GM06990 (cell line): ENCODE measurements at regions not wholly inside any gene's neighbourhood (a gene's known extent, or its start where the extent isn't known, plus 50 kb on each side); places are given as distances from the start of the nearest gene placed in this dataset.

Source experiments
- DNase-seq: peaks from one replicate; pipeline ENCODE4 v3.0.0-alpha.2; 2011; ENCODE audit not compliant: insufficient read length; ENCODE audit errors: extremely low read depth
- H3K27me3 ChIP-seq: replicated peaks from 2 replicates; pipeline ENCODE4 v1.6.0; 2011; ENCODE audit warnings: low read length; ENCODE audit not compliant: control insufficient read depth, insufficient read depth
- H3K36me3 ChIP-seq: 2 replicates; pipeline ENCODE4 v1.5.1; 2011; ENCODE audit warnings: low read length; ENCODE audit not compliant: control insufficient read depth, insufficient read depth
- H3K4me3 ChIP-seq: replicated peaks from 2 replicates; pipeline ENCODE4 v1.5.1; 2011; ENCODE audit warnings: low read depth, mild to moderate bottlenecking, control low read depth, low read length
- CTCF ChIP-seq: IDR thresholded peaks from 2 replicates; pipeline ENCODE4 v1.5.1; 2011; ENCODE audit warnings: low read length, control low read depth, mild to moderate bottlenecking, inconsistent platforms; ENCODE audit not compliant: insufficient read depth, poor library complexity, severe bottlenecking

- TF ChIP-seq CTCF: no peak
- Histone ChIP-seq H3K36me3 (no peaks in the 10 kb centered on the region), H3K4me3 (no peak overlapping the region), H3K27me3 (no peaks in the 10 kb centered on the region)
- DNase-seq: no peak
These were observed 379.4 kb upstream of the CFAP20DC start for GRCh38 chr3:59429198-59429597.

GRCh38 chr3:59426821-59427565 lies 377.2 kb upstream of the CFAP20DC start:
- H3K27me3 ChIP-seq: no peaks in the 10 kb centered on the region
- TF ChIP-seq CTCF: no peak
- no peaks in the 10 kb centered on the region for H3K36me3 ChIP-seq
- DNase-seq: no peak
- no peak overlapping the region for H3K4me3 ChIP-seq

GRCh38 chr3:59425942-59426341 lies 376.1 kb upstream of the CFAP20DC start:
- H3K4me3 ChIP-seq: no peak overlapping the region
- no peak for DNase-seq
- no peaks in the 10 kb centered on the region for H3K36me3 ChIP-seq
- peak; percentile 21 for TF ChIP-seq CTCF
- no peaks in the 10 kb centered on the region for H3K27me3 ChIP-seq

- Histone ChIP-seq H3K36me3 (no peaks in the 10 kb centered on the region), H3K27me3 (no peaks in the 10 kb centered on the region), H3K4me3 (no peak overlapping the region)
- DNase-seq: no peak
- no peak for TF ChIP-seq CTCF
These were observed 375.5 kb upstream of the CFAP20DC start for GRCh38 chr3:59425371-59425770.

- H3K36me3 ChIP-seq: no peaks in the 10 kb centered on the region
- H3K27me3 ChIP-seq: no peaks in the 10 kb centered on the region
- no peak for DNase-seq
- TF ChIP-seq CTCF: no peak
- H3K4me3 ChIP-seq: no peak overlapping the region
These were observed 374.6 kb upstream of the CFAP20DC start for GRCh38 chr3:59424268-59425010.
